NCI-H82 treated with DMSO at 0.1 percent for 48 hours (cell line): ENCODE measurements at regions not wholly inside any gene's neighbourhood (a gene's known extent, or its start where the extent isn't known, plus 50 kb on each side); places are given as distances from the start of the nearest gene placed in this dataset.
A peak's percentile ranks its signal among the peaks of the same experiment; 100 is the strongest.
"Not testable (repeated sequence)": the region's sequence is repeated elsewhere in the genome, so short reads cannot be mapped to it uniquely, and the experiment has no call there.

Source experiments
- DNase-seq: peaks from one replicate; lab custom pipeline; 2025; ENCODE audit not compliant: unreplicated experiment; lab: John Stamatoyannopoulos, UW

- DNase-seq: no peak
Observed at GRCh38 chr3:161689584-161690298, 193.1 kb downstream of the OTOL1 start.

- DNase-seq: no peak
Observed at GRCh38 chr3:161690299-161690620, 193.7 kb downstream of the OTOL1 start.

GRCh38 chr3:161691677-161692076, 195.1 kb downstream of the OTOL1 start:
- DNase-seq: no peak

GRCh38 chr3:161694682-161695564, 198.3 kb downstream of the OTOL1 start:
- DNase-seq: peak; percentile 16

GRCh38 chr3:161695811-161696210, 199.2 kb downstream of the OTOL1 start:
- no peak for DNase-seq

GRCh38 chr3:161700998-161701397, 204.4 kb downstream of the OTOL1 start:
- DNase-seq: no peak

- not testable (repeated sequence) for DNase-seq
Observed at GRCh38 chr3:161707253-161707652, 210.6 kb downstream of the OTOL1 start.

GRCh38 chr3:161713731-161714130, 217.1 kb downstream of the OTOL1 start:
- DNase-seq: no peak

GRCh38 chr3:161731968-161732367, 235.4 kb downstream of the OTOL1 start:
- no peak for DNase-seq

- no peak for DNase-seq
Observed at GRCh38 chr3:161737171-161737570, 240.6 kb downstream of the OTOL1 start.

GRCh38 chr3:161740421-161740820, 243.8 kb downstream of the OTOL1 start:
- no peak for DNase-seq

GRCh38 chr3:161744366-161744765, 247.8 kb downstream of the OTOL1 start:
- peak; percentile 71 for DNase-seq

- no peak for DNase-seq
Observed at GRCh38 chr3:161745741-161746140, 249.1 kb downstream of the OTOL1 start.

- no peak for DNase-seq
Observed at GRCh38 chr3:161748049-161748448, 251.4 kb downstream of the OTOL1 start.

- DNase-seq: no peak
Observed at GRCh38 chr3:161754420-161755053, 257.9 kb downstream of the OTOL1 start.

- no peak for DNase-seq
Observed at GRCh38 chr3:161759444-161759843, 262.8 kb downstream of the OTOL1 start.

- no peak for DNase-seq
Observed at GRCh38 chr3:161766331-161766730, 269.7 kb downstream of the OTOL1 start.

- no peak for DNase-seq
Observed at GRCh38 chr3:161770484-161771386, 274.1 kb downstream of the OTOL1 start.

- no peak for DNase-seq
Observed at GRCh38 chr3:161781381-161781780, 284.8 kb downstream of the OTOL1 start.

- no peak for DNase-seq
Observed at GRCh38 chr3:161793194-161793930, 296.8 kb downstream of the OTOL1 start.
